ENCODE measurements at regions not wholly inside any gene's neighbourhood (a gene's known extent, or its start where the extent isn't known, plus 50 kb on each side); places are given as distances from the start of the nearest gene placed in this dataset.

GRCh38 chr4:177582992-177583391 is 140.8 kb upstream of the AGA start:
- H3K4me3 Mint-ChIP-seq (ENCODE audit: unreplicated experiment) = no peak overlapping the region
- H3K36me3 Mint-ChIP-seq (ENCODE audit: unreplicated experiment) = no peaks in the 10 kb centered on the region
- no peaks in the 10 kb centered on the region for H3K9me3 Mint-ChIP-seq (ENCODE audit: unreplicated experiment)
- H3K27ac Mint-ChIP-seq (ENCODE audit: unreplicated experiment) = no peak overlapping the region
- no peaks in the 10 kb centered on the region for H3K4me1 Mint-ChIP-seq (ENCODE audit: unreplicated experiment)
- H3K27me3 Mint-ChIP-seq (ENCODE audit: unreplicated experiment) = peaks cover 5% of the 10 kb centered on the region
- no peak for TF ChIP-seq CTCF (IDR thresholded peaks at IDR 0.05)
- DNase-seq (ENCODE audit: extremely low spot score, unreplicated experiment) = no peak

- Mint-ChIP-seq H3K4me1 (ENCODE audit: unreplicated experiment) (no peaks in the 10 kb centered on the region), H3K36me3 (ENCODE audit: unreplicated experiment) (no peaks in the 10 kb centered on the region), H3K9me3 (ENCODE audit: unreplicated experiment) (no peaks in the 10 kb centered on the region), H3K4me3 (ENCODE audit: unreplicated experiment) (no peak overlapping the region), H3K27ac (ENCODE audit: unreplicated experiment) (no peak overlapping the region), H3K27me3 (ENCODE audit: unreplicated experiment) (peaks cover 9% of the 10 kb centered on the region)
- no peak for DNase-seq (ENCODE audit: extremely low spot score, unreplicated experiment)
- TF ChIP-seq CTCF (IDR thresholded peaks at IDR 0.05) = no peak
Observed at GRCh38 chr4:177587989-177588388, 145.8 kb upstream of the AGA start.

GRCh38 chr4:177595386-177595785 is 153.1 kb upstream of the AGA start:
- peaks cover 3% of the 10 kb centered on the region for H3K27me3 Mint-ChIP-seq (ENCODE audit: unreplicated experiment)
- H3K27ac Mint-ChIP-seq (ENCODE audit: unreplicated experiment) = no peak overlapping the region
- no peak overlapping the region for H3K4me3 Mint-ChIP-seq (ENCODE audit: unreplicated experiment)
- TF ChIP-seq CTCF (IDR thresholded peaks at IDR 0.05) = no peak
- H3K36me3 Mint-ChIP-seq (ENCODE audit: unreplicated experiment) = no peaks in the 10 kb centered on the region
- H3K4me1 Mint-ChIP-seq (ENCODE audit: unreplicated experiment) = peaks cover 6% of the 10 kb centered on the region
- DNase-seq (ENCODE audit: extremely low spot score, unreplicated experiment) = no peak
- no peaks in the 10 kb centered on the region for H3K9me3 Mint-ChIP-seq (ENCODE audit: unreplicated experiment)

GRCh38 chr4:177596035-177596434 is 153.8 kb upstream of the AGA start:
- no peak for DNase-seq (ENCODE audit: extremely low spot score, unreplicated experiment)
- no peaks in the 10 kb centered on the region for H3K9me3 Mint-ChIP-seq (ENCODE audit: unreplicated experiment)
- TF ChIP-seq CTCF (IDR thresholded peaks at IDR 0.05) = no peak
- H3K4me3 Mint-ChIP-seq (ENCODE audit: unreplicated experiment) = no peak overlapping the region
- peak overlapping the region; percentile 51 for H3K27ac Mint-ChIP-seq (ENCODE audit: unreplicated experiment)
- peaks cover 6% of the 10 kb centered on the region for H3K4me1 Mint-ChIP-seq (ENCODE audit: unreplicated experiment)
- H3K36me3 Mint-ChIP-seq (ENCODE audit: unreplicated experiment) = no peaks in the 10 kb centered on the region
- H3K27me3 Mint-ChIP-seq (ENCODE audit: unreplicated experiment) = peaks cover 3% of the 10 kb centered on the region

GRCh38 chr4:177596991-177597390 is 154.8 kb upstream of the AGA start:
- no peak overlapping the region for H3K27ac Mint-ChIP-seq (ENCODE audit: unreplicated experiment)
- H3K4me3 Mint-ChIP-seq (ENCODE audit: unreplicated experiment) = no peak overlapping the region
- peaks cover 6% of the 10 kb centered on the region for H3K4me1 Mint-ChIP-seq (ENCODE audit: unreplicated experiment)
- TF ChIP-seq CTCF (IDR thresholded peaks at IDR 0.05) = no peak
- no peaks in the 10 kb centered on the region for H3K9me3 Mint-ChIP-seq (ENCODE audit: unreplicated experiment)
- H3K36me3 Mint-ChIP-seq (ENCODE audit: unreplicated experiment) = no peaks in the 10 kb centered on the region
- DNase-seq (ENCODE audit: extremely low spot score, unreplicated experiment) = no peak
- peaks cover 3% of the 10 kb centered on the region for H3K27me3 Mint-ChIP-seq (ENCODE audit: unreplicated experiment)

All from osteocyte (in vitro differentiated cells).